Thyroid gland (tissue), 4 donors: ENCODE measurements at regions not wholly inside any gene's neighbourhood (a gene's known extent, or its start where the extent isn't known, plus 50 kb on each side); places are given as distances from the start of the nearest gene placed in this dataset.

ENCODE experiments used
- DNase-seq, 2 donors: peaks; one replicate each; pipeline ENCODE4 v3.0.0-alpha.2; 2019
- H3K27ac ChIP-seq, 3 donors: fragments of 200-600 bp; sonication (generic); 1 replicate in 2 of 3; 2 replicates in 1 of 3; pipeline ENCODE4 v1.5.1; 2016 to 2019; ENCODE audit warnings: mild to moderate bottlenecking in 1 of 3, moderate library complexity in 1 of 3
- H3K27me3 ChIP-seq: fragments of 200-600 bp; sonication (generic); one replicate; pipeline ENCODE4 v1.5.1; 2019
- H3K36me3 ChIP-seq, 2 donors: fragments of 200-600 bp; sonication (generic); one replicate each; pipeline ENCODE4 v1.5.1; 2016 to 2019
- H3K4me1 ChIP-seq, 2 donors: fragments of 200-600 bp; sonication (generic); one replicate each; pipeline ENCODE4 v1.5.1; 2017 to 2019
- H3K4me3 ChIP-seq, 3 donors: fragments of 200-600 bp; sonication (generic); replicated peaks in 1 of 3; 1 replicate in 2 of 3; 2 replicates in 1 of 3; pipeline ENCODE4 v1.5.1; 2016; ENCODE audit warnings: mild to moderate bottlenecking in 1 of 3
- H3K9me3 ChIP-seq: fragments of 200-600 bp; sonication (generic); one replicate; pipeline ENCODE4 v1.5.1; 2017
- POLR2A ChIP-seq, 2 donors: fragments of 450-650 bp; IDR thresholded peaks; one replicate each; pipeline ENCODE4 v1.6.1; 2017; ENCODE audit warnings: antibody characterized with exemption in 2 of 2, mild to moderate bottlenecking in 2 of 2, moderate library complexity in 1 of 2
- WGBS, 2 donors: methylation state at CpG; one replicate each; pipeline ENCODE4 v1.1.5; 2017; 5-methylcytosine and 5-hydroxymethylcytosine counted together
- intact Hi-C: fragments of 100-400 bp; cut with DNase I; formaldehyde crosslinking; loops from one replicate; pipeline ENCODE4 v1.15.1; 2023
- TF ChIP-seq, protein P1 (sequence below), 6 experiments: fragments of 200-600 bp in 3 of 6; fragments of 450-650 bp in 3 of 6; sonication (generic) in 3 of 6; IDR thresholded peaks; one replicate each; pipeline ENCODE4 v1.5.1; 2016 to 2019; ENCODE audit warnings: antibody characterized with exemption in 6 of 6, mild to moderate bottlenecking in 2 of 6, inconsistent platforms in 1 of 6, moderate library complexity in 1 of 6

DNA sequence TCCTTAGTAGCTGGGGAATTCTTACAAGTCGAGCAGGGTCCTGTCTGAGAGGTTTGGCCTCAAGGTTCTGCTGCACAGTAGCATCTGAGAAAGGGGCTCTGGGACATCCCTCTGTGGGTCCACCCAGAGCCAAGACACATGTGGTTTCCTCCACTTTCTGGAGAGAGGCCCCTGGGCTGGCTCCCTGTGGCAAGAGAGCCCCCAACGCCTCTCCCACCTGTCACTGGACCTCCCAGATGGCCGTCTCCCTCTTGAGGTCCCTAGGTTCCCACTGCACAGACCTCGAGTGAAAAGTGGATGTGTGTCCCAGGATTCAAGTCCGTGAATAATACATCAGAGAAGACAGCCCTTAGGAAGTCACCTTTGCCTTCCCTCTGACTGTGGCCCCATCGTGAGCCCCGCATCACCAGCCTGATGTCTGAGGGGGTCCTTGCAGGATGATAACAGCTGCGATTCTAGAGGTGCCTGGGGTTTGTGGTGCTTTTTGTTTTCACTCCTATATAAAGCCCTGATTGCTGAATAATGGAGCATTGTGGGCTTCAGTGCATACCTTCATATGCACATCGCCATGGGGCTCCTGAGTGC lies 319.0 kb downstream of the GLRX3 start:
- no peak overlapping the region for H3K27ac ChIP-seq
- H3K9me3 ChIP-seq = no peaks in the 10 kb centered on the region
- intact Hi-C loops = no loop called here
- TF ChIP-seq POLR2A (IDR thresholded peaks at IDR 0.05) = no peak
- TF ChIP-seq, protein P1, sequence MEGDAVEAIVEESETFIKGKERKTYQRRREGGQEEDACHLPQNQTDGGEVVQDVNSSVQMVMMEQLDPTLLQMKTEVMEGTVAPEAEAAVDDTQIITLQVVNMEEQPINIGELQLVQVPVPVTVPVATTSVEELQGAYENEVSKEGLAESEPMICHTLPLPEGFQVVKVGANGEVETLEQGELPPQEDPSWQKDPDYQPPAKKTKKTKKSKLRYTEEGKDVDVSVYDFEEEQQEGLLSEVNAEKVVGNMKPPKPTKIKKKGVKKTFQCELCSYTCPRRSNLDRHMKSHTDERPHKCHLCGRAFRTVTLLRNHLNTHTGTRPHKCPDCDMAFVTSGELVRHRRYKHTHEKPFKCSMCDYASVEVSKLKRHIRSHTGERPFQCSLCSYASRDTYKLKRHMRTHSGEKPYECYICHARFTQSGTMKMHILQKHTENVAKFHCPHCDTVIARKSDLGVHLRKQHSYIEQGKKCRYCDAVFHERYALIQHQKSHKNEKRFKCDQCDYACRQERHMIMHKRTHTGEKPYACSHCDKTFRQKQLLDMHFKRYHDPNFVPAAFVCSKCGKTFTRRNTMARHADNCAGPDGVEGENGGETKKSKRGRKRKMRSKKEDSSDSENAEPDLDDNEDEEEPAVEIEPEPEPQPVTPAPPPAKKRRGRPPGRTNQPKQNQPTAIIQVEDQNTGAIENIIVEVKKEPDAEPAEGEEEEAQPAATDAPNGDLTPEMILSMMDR (IDR thresholded peaks at IDR 0.05) = no peak
- H3K4me1 ChIP-seq = no peaks in the 10 kb centered on the region
- no peaks in the 10 kb centered on the region for H3K27me3 ChIP-seq
- no peak for DNase-seq
- H3K4me3 ChIP-seq = no peak overlapping the region
- H3K36me3 ChIP-seq = no peaks in the 10 kb centered on the region
- 80 to 85% methylated on average over 9 of the region's 9 CpGs for WGBS, 2 donors

DNA sequence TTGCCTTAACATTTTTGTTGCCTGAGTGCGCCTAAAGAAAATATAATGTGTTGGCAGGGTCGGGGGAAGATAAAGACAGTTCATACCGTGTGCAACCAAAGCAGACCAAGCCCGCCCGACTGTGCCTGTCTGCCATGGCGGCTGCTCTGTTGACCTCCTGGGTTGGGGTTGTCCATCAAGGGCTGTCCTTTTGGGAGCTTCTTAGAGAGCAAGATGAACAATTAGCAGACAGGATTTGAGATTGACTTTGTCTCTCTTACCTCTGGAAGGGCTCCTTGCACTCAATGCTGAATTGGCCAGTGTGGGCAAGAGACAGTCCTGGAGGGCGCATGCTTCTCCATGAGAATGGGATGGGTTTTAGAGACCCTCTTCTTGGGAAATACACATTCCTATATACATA lies 319.6 kb downstream of the GLRX3 start:
- no peak overlapping the region for H3K4me3 ChIP-seq
- H3K27ac ChIP-seq = no peak overlapping the region
- no peaks in the 10 kb centered on the region for H3K36me3 ChIP-seq
- 86 to 95% methylated on average over 7 of the region's 7 CpGs for WGBS, 2 donors
- DNase-seq = no peak
- no peaks in the 10 kb centered on the region for H3K9me3 ChIP-seq
- intact Hi-C loops = no loop called here
- no peaks in the 10 kb centered on the region for H3K27me3 ChIP-seq
- TF ChIP-seq, protein P1 (IDR thresholded peaks at IDR 0.05) = no peak
- no peak for TF ChIP-seq POLR2A (IDR thresholded peaks at IDR 0.05)
- H3K4me1 ChIP-seq = no peaks in the 10 kb centered on the region

DNA sequence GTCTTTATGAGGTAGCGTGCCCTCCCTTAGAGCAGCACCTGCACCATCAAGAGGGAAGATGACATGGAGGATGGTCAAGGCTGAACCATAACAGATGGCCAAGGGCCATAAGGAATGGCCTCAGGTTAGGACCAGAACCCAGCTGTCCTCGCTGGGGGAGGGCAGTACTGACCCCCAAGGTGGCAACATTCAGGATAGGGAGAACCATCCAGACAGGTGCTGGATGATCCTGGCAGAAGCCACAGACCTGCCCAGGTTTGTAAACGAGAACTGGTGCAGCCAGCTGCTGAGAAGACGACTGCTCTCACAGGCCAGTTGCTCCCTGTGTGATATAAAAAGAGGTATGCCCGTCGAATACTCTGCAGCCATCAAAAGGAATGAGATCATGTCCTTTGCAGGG lies 320.4 kb downstream of the GLRX3 start:
- no peak for DNase-seq
- H3K27ac ChIP-seq = no peak overlapping the region

DNA sequence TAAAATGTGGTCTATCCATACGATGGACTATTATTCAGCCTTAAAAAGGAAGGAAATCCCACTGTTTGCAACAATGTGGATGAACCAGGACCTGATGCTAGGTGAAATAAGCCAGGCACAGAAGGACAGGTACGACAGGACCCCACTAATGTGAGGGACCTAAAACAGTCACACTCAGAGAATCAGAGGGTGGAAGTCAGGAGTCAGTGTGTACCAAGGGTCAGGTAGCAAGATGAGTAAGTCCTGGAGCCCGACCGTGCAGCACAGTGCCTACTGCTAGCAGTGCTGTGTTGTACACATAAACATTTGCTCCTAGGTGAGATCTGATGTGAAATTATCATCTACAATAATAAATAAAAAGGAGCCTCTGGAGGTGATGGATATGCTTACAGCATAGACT lies 322.3 kb downstream of the GLRX3 start:
- H3K4me1 ChIP-seq = no peaks in the 10 kb centered on the region
- H3K27me3 ChIP-seq = no peaks in the 10 kb centered on the region
- TF ChIP-seq, protein P1 (IDR thresholded peaks at IDR 0.05) = no peak
- no peak for TF ChIP-seq POLR2A (IDR thresholded peaks at IDR 0.05)
- no peaks in the 10 kb centered on the region for H3K36me3 ChIP-seq
- WGBS, 2 donors = 85 to 87% methylated on average over 4 of the region's 4 CpGs
- no peak overlapping the region for H3K4me3 ChIP-seq
- no peak for DNase-seq
- H3K27ac ChIP-seq = no peak overlapping the region
- no peaks in the 10 kb centered on the region for H3K9me3 ChIP-seq
- intact Hi-C loops = no loop called here

More for the DNA sequence above, 320.4 kb downstream of the GLRX3 start:
- no peaks in the 10 kb centered on the region for H3K4me1 ChIP-seq
- H3K4me3 ChIP-seq = no peak overlapping the region
- no peaks in the 10 kb centered on the region for H3K36me3 ChIP-seq
- no peaks in the 10 kb centered on the region for H3K27me3 ChIP-seq
- intact Hi-C loops = no loop called here
- TF ChIP-seq, protein P1 (IDR thresholded peaks at IDR 0.05) = no peak
- no peak for TF ChIP-seq POLR2A (IDR thresholded peaks at IDR 0.05)
- H3K9me3 ChIP-seq = no peaks in the 10 kb centered on the region
- WGBS, 2 donors = 82 to 83% methylated on average over 6 of the region's 6 CpGs

DNA sequence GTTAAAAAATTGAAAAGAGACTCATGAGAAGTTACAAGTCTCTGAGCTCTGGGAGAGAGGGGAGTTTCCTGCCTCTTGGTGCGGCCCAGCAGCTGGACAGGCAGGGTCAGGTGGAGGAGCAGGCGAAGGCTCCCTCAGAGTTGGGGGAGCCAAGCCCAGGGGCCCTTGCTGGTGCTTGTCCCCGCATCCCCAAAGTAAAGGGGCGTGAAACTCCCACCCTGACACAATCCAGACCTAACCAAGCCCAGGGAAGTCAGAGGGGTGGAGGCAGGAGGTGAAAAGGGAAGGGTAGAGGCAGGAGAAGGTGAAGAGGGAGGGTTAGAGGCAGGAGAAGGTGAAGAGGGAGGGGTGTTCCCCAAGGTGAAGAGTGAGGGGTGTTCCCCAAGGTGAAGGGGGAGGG lies 322.8 kb downstream of the GLRX3 start:
- 85 to 87% methylated on average over 4 of the region's 4 CpGs for WGBS, 2 donors
- no peak for DNase-seq
- no peak for TF ChIP-seq POLR2A (IDR thresholded peaks at IDR 0.05)
- TF ChIP-seq, protein P1 (IDR thresholded peaks at IDR 0.05) = no peak

More for the DNA sequence above, 322.8 kb downstream of the GLRX3 start:
- Histone ChIP-seq H3K27me3 (no peaks in the 10 kb centered on the region), H3K9me3 (no peaks in the 10 kb centered on the region), H3K4me3 (no peak overlapping the region), H3K4me1 (no peaks in the 10 kb centered on the region), H3K36me3 (no peaks in the 10 kb centered on the region), H3K27ac (no peak overlapping the region)
- intact Hi-C loops = no loop called here
